Skeletal muscle cell (primary cell): ENCODE measurements at regions not wholly inside any gene's neighbourhood (a gene's known extent, or its start where the extent isn't known, plus 50 kb on each side); places are given as distances from the start of the nearest gene placed in this dataset.

Experiments
- DNase-seq: peaks from one replicate; pipeline ENCODE4 v3.0.0-alpha.2; 2010; ENCODE audit warnings: low read depth
- H3K4me3 ChIP-seq: 2 replicates; pipeline ENCODE4 v1.5.1; 2011; ENCODE audit warnings: low read depth, mild to moderate bottlenecking, control low read depth, low read length, moderate library complexity

DNA sequence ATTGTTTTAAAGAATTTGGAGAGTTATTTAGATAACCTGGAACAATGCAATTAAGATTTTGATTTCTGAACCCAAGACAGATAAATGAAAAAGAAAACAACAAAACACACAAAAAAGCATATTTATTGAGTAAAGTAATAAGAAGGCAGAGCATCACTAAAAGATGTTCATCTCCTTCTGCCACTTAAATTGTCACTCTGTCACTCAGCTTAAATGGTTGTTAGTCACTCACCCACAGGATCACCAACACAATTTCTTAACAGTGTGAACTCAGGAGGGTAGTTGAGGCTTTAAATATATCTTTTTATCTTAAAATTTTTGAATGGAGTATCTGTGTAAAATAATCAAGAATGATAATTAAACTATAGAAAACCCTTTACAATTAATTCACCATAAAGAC lies 1215.5 kb upstream of the PCDH20 start:
- H3K4me3 ChIP-seq = no peak overlapping the region
- no peak for DNase-seq

DNA sequence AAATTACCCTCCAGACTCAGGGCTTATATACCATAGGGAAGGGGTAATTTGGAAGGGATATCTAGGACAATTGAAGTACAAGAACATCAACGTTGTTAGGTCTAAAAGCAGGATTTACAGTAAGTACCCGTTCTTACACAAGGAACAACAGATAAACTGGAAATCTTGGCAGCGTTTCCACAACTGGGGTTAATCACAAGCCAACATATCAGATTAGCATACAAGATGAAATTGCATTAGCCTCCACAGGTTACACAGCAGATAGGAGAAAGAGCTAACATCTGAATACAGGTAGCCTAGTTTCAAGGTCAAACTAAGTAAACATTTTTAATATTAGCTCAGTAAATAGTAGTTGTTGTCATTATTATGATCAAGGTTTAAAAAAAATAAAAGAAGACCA lies 1214.0 kb upstream of the PCDH20 start:
- no peak for DNase-seq

GRCh38 chr13:62627226-62627625 lies 1211.6 kb upstream of the PCDH20 start:
- no peak for DNase-seq
- H3K4me3 ChIP-seq = no peak overlapping the region

More for the DNA sequence above, 1214.0 kb upstream of the PCDH20 start:
- no peak overlapping the region for H3K4me3 ChIP-seq

- no peak overlapping the region for H3K4me3 ChIP-seq
- no peak for DNase-seq
Observed at GRCh38 chr13:62626771-62627170, 1211.1 kb upstream of the PCDH20 start.

GRCh38 chr13:62625214-62625881 lies 1209.7 kb upstream of the PCDH20 start:
- H3K4me3 ChIP-seq = no peak overlapping the region

DNA sequence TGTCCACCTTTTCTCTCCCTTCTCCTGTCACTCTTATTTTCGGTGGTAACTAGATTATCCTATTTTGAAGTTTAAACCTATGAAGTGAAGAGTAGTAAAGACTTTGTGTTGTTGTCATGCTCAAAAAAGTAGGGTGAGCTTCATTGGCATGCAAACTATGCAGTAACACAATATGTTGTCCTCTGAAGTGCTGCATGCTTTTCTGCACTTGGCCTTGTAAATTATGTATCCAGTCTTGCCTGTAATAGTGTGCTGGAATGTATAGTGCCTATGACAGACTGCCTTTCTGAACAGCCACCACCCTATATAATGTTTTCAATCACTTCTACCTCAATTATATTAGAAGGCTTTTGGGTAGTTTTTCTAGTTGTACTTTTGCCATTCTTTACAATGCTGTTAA lies 1198.2 kb upstream of the PCDH20 start:
- DNase-seq = no peak
- H3K4me3 ChIP-seq = no peak overlapping the region

More at GRCh38 chr13:62625214-62625881, 1209.7 kb upstream of the PCDH20 start:
- no peak for DNase-seq

GRCh38 chr13:62611343-62611742 lies 1195.7 kb upstream of the PCDH20 start:
- DNase-seq = no peak

DNA sequence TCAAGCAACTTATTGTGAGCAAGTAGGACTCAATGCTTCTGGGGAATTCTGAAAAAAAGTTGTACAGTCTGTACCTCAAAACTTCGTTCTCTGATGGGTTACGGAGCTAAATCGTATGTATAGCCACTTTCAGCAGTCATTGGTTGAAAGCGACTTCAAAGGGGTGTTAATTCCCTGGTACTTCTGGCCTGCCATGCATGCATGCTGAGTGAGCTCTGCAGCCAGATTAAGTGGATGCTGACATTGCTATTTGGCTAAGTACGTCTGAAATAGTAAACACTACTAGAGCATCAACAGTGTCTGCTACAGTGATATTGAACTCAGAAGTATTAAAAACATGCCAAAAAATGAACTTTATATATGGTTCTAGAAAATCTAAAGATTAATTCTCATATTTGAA lies 1183.1 kb upstream of the PCDH20 start:
- no peak overlapping the region for H3K4me3 ChIP-seq

More at GRCh38 chr13:62611343-62611742, 1195.7 kb upstream of the PCDH20 start:
- H3K4me3 ChIP-seq = no peak overlapping the region

GRCh38 chr13:62595976-62596375 lies 1180.3 kb upstream of the PCDH20 start:
- no peak overlapping the region for H3K4me3 ChIP-seq
- peak; percentile 3 for DNase-seq

More for the DNA sequence above, 1183.1 kb upstream of the PCDH20 start:
- DNase-seq = no peak

DNA sequence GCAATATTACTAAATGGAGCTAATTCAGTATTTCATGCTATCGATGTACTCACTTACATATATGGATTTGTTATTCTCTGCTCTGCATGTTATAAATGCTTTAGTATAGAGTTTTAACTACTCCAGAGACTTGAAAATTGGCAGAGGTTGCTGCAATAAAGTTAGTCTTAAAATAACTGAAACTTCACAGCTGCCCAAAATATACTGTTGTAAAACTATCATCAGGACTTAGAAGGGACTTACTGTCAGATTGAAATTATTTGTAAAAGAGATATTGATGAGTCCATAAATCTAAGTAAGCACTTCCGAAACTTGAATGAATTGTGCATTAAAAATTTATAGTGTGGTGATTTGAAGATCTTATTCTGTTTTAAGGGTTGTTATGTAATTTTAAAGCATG lies 1178.2 kb upstream of the PCDH20 start:
- no peak for DNase-seq
- no peak overlapping the region for H3K4me3 ChIP-seq

DNA sequence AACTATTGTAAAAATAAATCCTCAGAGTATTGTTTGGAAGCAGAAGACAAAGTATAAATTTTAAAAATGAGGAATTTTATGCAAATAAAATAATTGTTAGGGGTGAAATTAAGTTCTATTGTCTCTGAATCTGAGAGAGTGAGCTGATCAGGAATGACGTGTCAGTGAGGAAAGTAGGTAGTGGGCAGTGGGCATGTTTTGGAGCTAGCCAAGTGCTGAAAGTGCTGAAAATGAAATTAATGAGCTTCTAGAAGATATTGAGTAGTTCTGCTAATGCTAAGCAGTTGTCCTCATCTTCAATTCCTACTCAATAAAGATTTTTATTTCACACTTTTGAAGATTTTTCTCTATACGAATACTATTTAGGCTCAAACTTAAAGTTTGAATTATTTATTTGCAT lies 1167.8 kb upstream of the PCDH20 start:
- DNase-seq = no peak
- H3K4me3 ChIP-seq = no peak overlapping the region

DNA sequence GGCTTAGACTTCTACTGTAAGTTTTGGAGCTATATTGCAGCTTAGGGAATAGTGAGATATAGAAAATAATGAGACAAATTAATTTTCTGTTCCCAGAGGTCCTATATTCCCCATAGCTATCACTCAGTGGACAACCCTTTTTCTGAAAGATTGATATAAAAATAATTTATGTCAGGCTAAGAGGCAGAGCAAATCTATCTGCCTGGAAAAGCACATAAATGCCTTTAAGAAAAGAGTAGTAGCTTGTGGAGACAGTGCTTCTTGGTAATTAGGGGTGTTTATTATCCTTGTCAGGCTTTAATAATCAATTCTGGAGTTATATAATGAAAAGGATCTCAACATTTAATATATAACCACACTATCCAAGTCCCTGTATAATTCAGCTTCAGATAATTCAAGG lies 1162.8 kb upstream of the PCDH20 start:
- no peak for DNase-seq
- no peak overlapping the region for H3K4me3 ChIP-seq

- no peak overlapping the region for H3K4me3 ChIP-seq
- DNase-seq = no peak
Observed at GRCh38 chr13:62564770-62565169, 1149.1 kb upstream of the PCDH20 start.

DNA sequence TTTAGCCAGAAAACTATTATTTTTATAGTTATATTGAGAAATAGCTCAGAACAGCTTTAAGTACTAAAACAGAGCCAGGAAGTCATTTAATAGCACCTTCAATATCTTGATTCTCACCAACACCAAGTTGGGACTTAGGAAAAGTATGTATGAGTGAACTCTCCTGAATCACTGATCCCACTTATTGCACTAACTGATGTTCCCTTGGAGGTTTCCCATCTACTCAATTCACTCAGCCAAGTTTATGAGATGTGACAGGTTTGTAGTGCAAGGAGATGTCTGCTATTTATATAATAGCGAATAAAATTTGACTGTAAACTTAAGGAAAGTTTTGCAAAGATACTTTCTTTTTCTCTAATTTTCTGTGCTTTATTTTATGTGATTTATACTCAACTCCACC lies 1147.6 kb upstream of the PCDH20 start:
- no peak overlapping the region for H3K4me3 ChIP-seq
- DNase-seq = no peak

DNA sequence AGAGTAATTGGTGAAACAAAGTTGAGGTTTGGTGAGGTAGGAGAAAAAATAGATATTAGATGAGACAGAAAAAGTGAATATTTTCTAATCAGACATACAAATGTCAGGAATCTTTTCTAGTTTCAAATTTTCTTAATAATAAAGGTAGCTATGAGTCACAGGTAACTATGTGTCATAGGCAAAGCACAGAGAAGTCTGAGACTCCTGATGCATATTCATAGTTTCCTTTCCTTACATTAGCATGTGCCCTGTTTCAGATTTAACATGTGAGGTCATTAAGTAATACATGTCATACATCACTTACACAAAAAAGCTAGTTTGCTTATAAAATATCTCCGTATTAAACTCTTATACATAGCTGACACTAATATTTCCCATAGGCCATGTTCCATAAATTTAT lies 1141.3 kb upstream of the PCDH20 start:
- H3K4me3 ChIP-seq = no peak overlapping the region

DNA sequence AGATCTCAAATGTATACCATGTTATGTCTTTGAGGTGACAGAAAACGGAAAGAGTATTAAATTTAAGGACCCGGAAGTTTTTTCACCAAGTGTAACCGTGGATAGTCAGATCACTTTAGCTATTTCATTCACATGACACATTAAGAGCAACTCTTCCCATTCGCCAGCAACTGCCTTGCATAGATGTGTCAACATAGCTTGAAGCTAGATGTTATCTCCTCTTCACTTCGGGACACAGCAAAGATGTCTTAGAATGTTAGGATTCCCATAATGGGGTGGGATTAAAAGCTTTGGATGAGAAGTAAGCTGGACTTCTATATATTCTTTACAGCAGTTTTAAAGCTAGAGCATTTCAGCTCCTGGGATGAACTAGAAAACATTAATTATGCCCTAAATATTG lies 1135.9 kb upstream of the PCDH20 start:
- DNase-seq = no peak

More for the DNA sequence above, 1141.3 kb upstream of the PCDH20 start:
- no peak for DNase-seq

DNA sequence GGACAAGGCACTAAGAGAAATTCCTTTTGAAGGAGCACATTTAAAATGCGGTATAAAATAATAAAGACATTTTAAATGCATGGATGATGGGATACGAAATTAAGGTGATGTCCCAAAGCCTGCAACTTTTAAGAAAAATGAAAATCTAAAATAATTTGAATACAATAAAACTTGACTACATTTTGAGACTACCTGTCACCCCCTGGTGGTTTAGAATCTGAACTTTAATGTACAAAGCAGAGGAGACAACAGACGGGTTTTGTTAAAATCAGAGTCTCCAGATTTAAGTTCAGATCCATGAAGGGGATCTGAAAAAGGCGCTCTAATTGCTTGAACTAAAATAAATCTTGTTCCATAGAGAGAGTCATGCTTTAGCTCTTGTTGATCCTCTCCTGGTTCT lies 1129.3 kb upstream of the PCDH20 start:
- DNase-seq = no peak
- H3K4me3 ChIP-seq = no peak overlapping the region

More for the DNA sequence above, 1135.9 kb upstream of the PCDH20 start:
- H3K4me3 ChIP-seq = no peak overlapping the region

DNA sequence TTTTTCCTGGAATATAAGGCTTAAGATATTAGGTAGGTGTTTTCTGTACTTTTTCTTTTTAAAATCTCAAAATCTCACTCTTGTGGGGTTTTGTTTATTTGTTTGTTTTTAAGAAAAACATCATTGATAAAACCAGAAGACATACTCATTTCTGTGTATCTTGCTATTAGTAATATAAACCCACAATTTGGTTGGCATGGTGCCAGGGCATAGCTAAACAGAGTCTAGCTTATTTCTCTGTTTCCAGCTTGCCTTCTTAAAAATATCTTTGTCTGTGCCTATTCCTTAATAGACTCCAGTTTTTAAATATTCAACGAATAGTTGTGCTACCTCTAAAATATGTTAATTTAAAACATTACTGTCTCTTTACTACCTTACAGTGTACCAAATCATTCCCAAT lies 1121.9 kb upstream of the PCDH20 start:
- no peak overlapping the region for H3K4me3 ChIP-seq
- DNase-seq = no peak

DNA sequence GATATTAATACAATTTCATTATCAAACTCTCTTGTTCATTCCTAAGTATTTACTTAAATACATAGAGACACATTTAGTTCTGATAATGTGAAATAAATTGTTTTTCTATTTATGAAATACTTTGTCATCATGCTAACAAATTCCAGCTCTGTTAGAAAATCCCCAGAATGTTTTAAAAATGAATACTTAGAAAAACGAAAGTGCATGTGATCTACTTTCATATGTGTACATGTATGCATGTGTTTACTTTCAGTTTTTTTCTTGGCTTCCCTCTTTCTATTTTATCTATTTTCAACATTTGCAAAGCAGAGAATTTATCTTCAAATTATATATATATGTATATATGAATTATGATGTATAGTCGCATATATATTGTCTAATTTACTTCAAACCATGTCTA lies 1110.0 kb upstream of the PCDH20 start:
- no peak for DNase-seq
- H3K4me3 ChIP-seq = no peak overlapping the region

DNA sequence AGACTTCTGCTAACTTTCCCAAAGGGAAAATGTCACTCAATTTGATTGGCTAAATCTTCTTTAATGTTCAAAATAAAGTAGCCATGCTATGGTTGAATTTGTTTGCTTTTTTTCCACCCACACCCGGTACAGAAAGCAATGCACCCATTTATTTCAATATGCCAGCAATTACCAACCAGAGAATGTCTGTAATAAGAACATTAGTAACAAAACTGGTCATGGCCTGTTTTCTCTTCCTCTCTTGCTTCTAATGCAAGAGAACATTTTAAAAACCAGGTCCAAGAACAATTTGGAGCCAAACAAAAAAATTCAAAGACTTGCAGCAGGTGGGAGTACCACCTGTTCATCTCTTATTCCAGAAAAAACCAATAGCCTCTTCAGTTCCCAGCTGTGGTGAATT lies 1108.8 kb upstream of the PCDH20 start:
- DNase-seq = no peak
- H3K4me3 ChIP-seq = no peak overlapping the region

DNA sequence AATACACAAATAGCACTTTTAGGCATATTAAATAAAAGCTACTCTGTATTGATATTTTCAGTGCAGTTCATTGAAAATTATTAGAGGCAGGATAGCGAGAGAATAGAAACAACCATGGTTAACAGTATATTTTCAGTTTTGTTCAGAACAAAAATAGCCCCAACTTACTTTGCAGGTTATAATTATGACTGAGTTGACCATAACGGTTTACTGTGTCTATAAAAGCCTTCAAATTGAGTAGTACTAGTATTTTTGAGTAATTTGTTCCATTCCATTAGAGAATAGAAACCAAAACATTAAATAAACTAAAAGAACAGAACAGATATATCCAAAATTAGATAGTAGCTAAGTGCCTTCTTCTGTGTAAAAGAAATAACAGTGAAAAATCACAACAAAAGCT lies 1108.4 kb upstream of the PCDH20 start:
- DNase-seq = no peak

More for the DNA sequence above, 1108.4 kb upstream of the PCDH20 start:
- H3K4me3 ChIP-seq = no peak overlapping the region
